ENCODE measurements at regions not wholly inside any gene's neighbourhood (a gene's known extent, or its start where the extent isn't known, plus 50 kb on each side); places are given as distances from the start of the nearest gene placed in this dataset.

- Histone ChIP-seq H3K9me3 (ENCODE audit: low read depth, low read length) (no peaks in the 10 kb centered on the region), H2AFZ (ENCODE audit: low read length) (no peak overlapping the region), H3K36me3 (ENCODE audit: insufficient read depth, low read length) (no peaks in the 10 kb centered on the region), H3K4me1 (ENCODE audit: insufficient read depth, low read length) (no peaks in the 10 kb centered on the region), H3K4me3 (ENCODE audit: insufficient read depth, low read length) (no peak overlapping the region), H3K4me2 (ENCODE audit: insufficient read depth, low read length) (no peak overlapping the region), H3K27me3 (ENCODE audit: insufficient read depth, low read length) (no peaks in the 10 kb centered on the region), H3K27ac (ENCODE audit: low read depth, low read length) (no peak overlapping the region), H4K20me1 (ENCODE audit: insufficient read depth, low read length) (no peaks in the 10 kb centered on the region), H3K79me2 (ENCODE audit: insufficient read depth, low read length) (no peaks in the 10 kb centered on the region)
- DNase-seq (ENCODE audit: insufficient read length, low spot score, missing footprints): no peak
- TF ChIP-seq CTCF (IDR thresholded peaks at IDR 0.05; ENCODE audit: extremely low read depth, low read depth, low read length): no peak
Observed at GRCh38 chr16:51565184-51565583, 414.1 kb upstream of the SALL1 start.

GRCh38 chr16:51562891-51563290 lies 411.8 kb upstream of the SALL1 start:
- H3K4me2 ChIP-seq (ENCODE audit: insufficient read depth, low read length): no peak overlapping the region
- H2AFZ ChIP-seq (ENCODE audit: low read length): no peak overlapping the region
- no peak overlapping the region for H3K27ac ChIP-seq (ENCODE audit: low read depth, low read length)
- no peak for TF ChIP-seq CTCF (IDR thresholded peaks at IDR 0.05; ENCODE audit: extremely low read depth, low read depth, low read length)
- H3K4me3 ChIP-seq (ENCODE audit: insufficient read depth, low read length): no peak overlapping the region
- H3K79me2 ChIP-seq (ENCODE audit: insufficient read depth, low read length): no peaks in the 10 kb centered on the region
- H3K4me1 ChIP-seq (ENCODE audit: insufficient read depth, low read length): no peaks in the 10 kb centered on the region
- no peaks in the 10 kb centered on the region for H3K27me3 ChIP-seq (ENCODE audit: insufficient read depth, low read length)
- DNase-seq (ENCODE audit: insufficient read length, low spot score, missing footprints): no peak
- no peaks in the 10 kb centered on the region for H3K36me3 ChIP-seq (ENCODE audit: insufficient read depth, low read length)
- no peaks in the 10 kb centered on the region for H3K9me3 ChIP-seq (ENCODE audit: low read depth, low read length)
- no peaks in the 10 kb centered on the region for H4K20me1 ChIP-seq (ENCODE audit: insufficient read depth, low read length)

GRCh38 chr16:51559901-51560300 lies 408.8 kb upstream of the SALL1 start:
- H3K9me3 ChIP-seq (ENCODE audit: low read depth, low read length): no peaks in the 10 kb centered on the region
- TF ChIP-seq CTCF (IDR thresholded peaks at IDR 0.05; ENCODE audit: extremely low read depth, low read depth, low read length): no peak
- H3K27me3 ChIP-seq (ENCODE audit: insufficient read depth, low read length): no peaks in the 10 kb centered on the region
- no peak overlapping the region for H3K4me2 ChIP-seq (ENCODE audit: insufficient read depth, low read length)
- no peak overlapping the region for H2AFZ ChIP-seq (ENCODE audit: low read length)
- no peak overlapping the region for H3K4me3 ChIP-seq (ENCODE audit: insufficient read depth, low read length)
- H3K27ac ChIP-seq (ENCODE audit: low read depth, low read length): no peak overlapping the region
- H3K79me2 ChIP-seq (ENCODE audit: insufficient read depth, low read length): no peaks in the 10 kb centered on the region
- H3K4me1 ChIP-seq (ENCODE audit: insufficient read depth, low read length): peaks cover 4% of the 10 kb centered on the region
- no peaks in the 10 kb centered on the region for H4K20me1 ChIP-seq (ENCODE audit: insufficient read depth, low read length)
- H3K36me3 ChIP-seq (ENCODE audit: insufficient read depth, low read length): no peaks in the 10 kb centered on the region
- DNase-seq (ENCODE audit: insufficient read length, low spot score, missing footprints): no peak

- Histone ChIP-seq H2AFZ (ENCODE audit: low read length) (no peak overlapping the region), H3K36me3 (ENCODE audit: insufficient read depth, low read length) (no peaks in the 10 kb centered on the region), H3K79me2 (ENCODE audit: insufficient read depth, low read length) (no peaks in the 10 kb centered on the region), H3K4me2 (ENCODE audit: insufficient read depth, low read length) (no peak overlapping the region), H3K4me1 (ENCODE audit: insufficient read depth, low read length) (peaks cover 4% of the 10 kb centered on the region), H3K9me3 (ENCODE audit: low read depth, low read length) (no peaks in the 10 kb centered on the region), H3K4me3 (ENCODE audit: insufficient read depth, low read length) (no peak overlapping the region), H4K20me1 (ENCODE audit: insufficient read depth, low read length) (no peaks in the 10 kb centered on the region), H3K27ac (ENCODE audit: low read depth, low read length) (no peak overlapping the region), H3K27me3 (ENCODE audit: insufficient read depth, low read length) (no peaks in the 10 kb centered on the region)
- no peak for TF ChIP-seq CTCF (IDR thresholded peaks at IDR 0.05; ENCODE audit: extremely low read depth, low read depth, low read length)
- DNase-seq (ENCODE audit: insufficient read length, low spot score, missing footprints): no peak
Observed at GRCh38 chr16:51557670-51558069, 406.6 kb upstream of the SALL1 start.
